ENCODE measurements at regions not wholly inside any gene's neighbourhood (a gene's known extent, or its start where the extent isn't known, plus 50 kb on each side); places are given as distances from the start of the nearest gene placed in this dataset.

GRCh38 chr15:98040146-98040545 lies 79.6 kb downstream of the ARRDC4 start:
- Histone ChIP-seq H2AFZ (no peak overlapping the region), H3K4me3 (ENCODE audit: low read depth, low read length) (no peak overlapping the region), H3K36me3 (ENCODE audit: control insufficient read depth, insufficient read depth, low read length) (no peaks in the 10 kb centered on the region), H3K4me2 (ENCODE audit: low read length) (no peak overlapping the region), H3K9me3 (ENCODE audit: control insufficient read depth, low read length) (no peaks in the 10 kb centered on the region), H3K4me1 (no peaks in the 10 kb centered on the region), H3K27me3 (ENCODE audit: control insufficient read depth, insufficient read depth, low read length) (no peaks in the 10 kb centered on the region), H3K79me2 (no peaks in the 10 kb centered on the region), H3K27ac (no peak overlapping the region), H3K9ac (no peak overlapping the region)
- TF ChIP-seq CTCF (IDR thresholded peaks at IDR 0.05), result no peak

GRCh38 chr15:98043160-98044014 lies 82.9 kb downstream of the ARRDC4 start:
- Histone ChIP-seq H3K79me2 (no peaks in the 10 kb centered on the region), H3K9ac (no peak overlapping the region), H3K9me3 (ENCODE audit: control insufficient read depth, low read length) (no peaks in the 10 kb centered on the region), H3K4me1 (no peaks in the 10 kb centered on the region), H3K4me3 (ENCODE audit: low read depth, low read length) (no peak overlapping the region), H3K36me3 (ENCODE audit: control insufficient read depth, insufficient read depth, low read length) (no peaks in the 10 kb centered on the region), H3K4me2 (ENCODE audit: low read length) (no peak overlapping the region), H2AFZ (no peak overlapping the region), H3K27me3 (ENCODE audit: control insufficient read depth, insufficient read depth, low read length) (no peaks in the 10 kb centered on the region), H3K27ac (no peak overlapping the region)
- TF ChIP-seq CTCF (IDR thresholded peaks at IDR 0.05), result no peak

- no peak overlapping the region for H3K4me3 ChIP-seq (ENCODE audit: low read depth, low read length)
- no peak overlapping the region for H3K9ac ChIP-seq
- H3K36me3 ChIP-seq (ENCODE audit: control insufficient read depth, insufficient read depth, low read length), result no peaks in the 10 kb centered on the region
- no peak overlapping the region for H2AFZ ChIP-seq
- no peaks in the 10 kb centered on the region for H3K4me1 ChIP-seq
- TF ChIP-seq CTCF (IDR thresholded peaks at IDR 0.05), result no peak
- no peaks in the 10 kb centered on the region for H3K9me3 ChIP-seq (ENCODE audit: control insufficient read depth, low read length)
- H3K79me2 ChIP-seq, result no peaks in the 10 kb centered on the region
- H3K27me3 ChIP-seq (ENCODE audit: control insufficient read depth, insufficient read depth, low read length), result no peaks in the 10 kb centered on the region
- H3K4me2 ChIP-seq (ENCODE audit: low read length), result no peak overlapping the region
- H3K27ac ChIP-seq, result no peak overlapping the region
Measured at GRCh38 chr15:98051734-98052133, 91.2 kb downstream of the ARRDC4 start.

- no peaks in the 10 kb centered on the region for H3K36me3 ChIP-seq (ENCODE audit: control insufficient read depth, insufficient read depth, low read length)
- H3K9ac ChIP-seq, result no peak overlapping the region
- H3K4me3 ChIP-seq (ENCODE audit: low read depth, low read length), result no peak overlapping the region
- H2AFZ ChIP-seq, result no peak overlapping the region
- no peaks in the 10 kb centered on the region for H3K27me3 ChIP-seq (ENCODE audit: control insufficient read depth, insufficient read depth, low read length)
- no peaks in the 10 kb centered on the region for H3K4me1 ChIP-seq
- no peak overlapping the region for H3K4me2 ChIP-seq (ENCODE audit: low read length)
- no peak for TF ChIP-seq CTCF (IDR thresholded peaks at IDR 0.05)
- H3K79me2 ChIP-seq, result no peaks in the 10 kb centered on the region
- no peaks in the 10 kb centered on the region for H3K9me3 ChIP-seq (ENCODE audit: control insufficient read depth, low read length)
- no peak overlapping the region for H3K27ac ChIP-seq
Measured at GRCh38 chr15:98057453-98057852, 97.0 kb downstream of the ARRDC4 start.

GRCh38 chr15:98062869-98063268 lies 102.4 kb downstream of the ARRDC4 start:
- no peak overlapping the region for H3K4me3 ChIP-seq (ENCODE audit: low read depth, low read length)
- TF ChIP-seq CTCF (IDR thresholded peaks at IDR 0.05), result no peak

More at GRCh38 chr15:98062869-98063268, 102.4 kb downstream of the ARRDC4 start:
- Histone ChIP-seq H3K9me3 (ENCODE audit: control insufficient read depth, low read length) (no peaks in the 10 kb centered on the region), H3K4me1 (peaks cover 3% of the 10 kb centered on the region), H2AFZ (no peak overlapping the region), H3K4me2 (ENCODE audit: low read length) (no peak overlapping the region), H3K79me2 (no peaks in the 10 kb centered on the region), H3K9ac (no peak overlapping the region), H3K27ac (no peak overlapping the region), H3K27me3 (ENCODE audit: control insufficient read depth, insufficient read depth, low read length) (no peaks in the 10 kb centered on the region), H3K36me3 (ENCODE audit: control insufficient read depth, insufficient read depth, low read length) (no peaks in the 10 kb centered on the region)

Data from parathyroid adenoma (tissue), 2 donors.